ENCODE measurements at regions not wholly inside any gene's neighbourhood (a gene's known extent, or its start where the extent isn't known, plus 50 kb on each side); places are given as distances from the start of the nearest gene placed in this dataset.

DNA sequence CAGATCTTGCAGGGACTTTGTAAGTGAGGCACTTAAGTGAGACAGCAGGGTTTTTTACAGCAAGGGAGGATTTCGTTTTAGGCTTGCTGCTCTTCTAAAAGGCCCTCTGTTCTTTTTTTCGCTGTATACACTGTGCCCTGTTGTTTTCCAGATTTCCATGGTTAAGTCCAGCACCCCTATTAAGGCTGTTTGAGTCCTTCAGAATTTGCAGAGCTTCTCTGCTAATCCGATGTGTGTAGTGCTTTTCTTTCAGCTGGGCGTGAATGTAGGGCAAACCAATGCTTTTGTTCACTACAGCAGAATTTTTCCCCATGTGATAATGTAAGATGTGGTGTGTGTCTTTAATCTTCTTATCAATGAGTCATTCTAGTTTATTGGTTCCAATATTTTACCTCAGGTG is 200.5 kb upstream of the RREB1 start:
- TF ChIP-seq, protein P1, sequence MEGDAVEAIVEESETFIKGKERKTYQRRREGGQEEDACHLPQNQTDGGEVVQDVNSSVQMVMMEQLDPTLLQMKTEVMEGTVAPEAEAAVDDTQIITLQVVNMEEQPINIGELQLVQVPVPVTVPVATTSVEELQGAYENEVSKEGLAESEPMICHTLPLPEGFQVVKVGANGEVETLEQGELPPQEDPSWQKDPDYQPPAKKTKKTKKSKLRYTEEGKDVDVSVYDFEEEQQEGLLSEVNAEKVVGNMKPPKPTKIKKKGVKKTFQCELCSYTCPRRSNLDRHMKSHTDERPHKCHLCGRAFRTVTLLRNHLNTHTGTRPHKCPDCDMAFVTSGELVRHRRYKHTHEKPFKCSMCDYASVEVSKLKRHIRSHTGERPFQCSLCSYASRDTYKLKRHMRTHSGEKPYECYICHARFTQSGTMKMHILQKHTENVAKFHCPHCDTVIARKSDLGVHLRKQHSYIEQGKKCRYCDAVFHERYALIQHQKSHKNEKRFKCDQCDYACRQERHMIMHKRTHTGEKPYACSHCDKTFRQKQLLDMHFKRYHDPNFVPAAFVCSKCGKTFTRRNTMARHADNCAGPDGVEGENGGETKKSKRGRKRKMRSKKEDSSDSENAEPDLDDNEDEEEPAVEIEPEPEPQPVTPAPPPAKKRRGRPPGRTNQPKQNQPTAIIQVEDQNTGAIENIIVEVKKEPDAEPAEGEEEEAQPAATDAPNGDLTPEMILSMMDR (IDR thresholded peaks at IDR 0.05; ENCODE audit: extremely low read depth in 1 of 2, insufficient read depth in 1 of 2, low read depth in 1 of 2, low read length in 2 of 2) = no peak
- no peak for TF ChIP-seq POLR2A (IDR thresholded peaks at IDR 0.05; ENCODE audit: low read depth, low read length)
- TF ChIP-seq, protein P2, sequence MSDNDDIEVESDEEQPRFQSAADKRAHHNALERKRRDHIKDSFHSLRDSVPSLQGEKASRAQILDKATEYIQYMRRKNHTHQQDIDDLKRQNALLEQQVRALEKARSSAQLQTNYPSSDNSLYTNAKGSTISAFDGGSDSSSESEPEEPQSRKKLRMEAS (IDR thresholded peaks at IDR 0.05; ENCODE audit: insufficient read depth, insufficient read length) = no peak
- TF ChIP-seq EZH2 (IDR thresholded peaks at IDR 0.05; ENCODE audit: borderline replicate concordance, low read depth, low read length, severe bottlenecking) = no peak
- no peak for TF ChIP-seq POLR2AphosphoS5 (IDR thresholded peaks at IDR 0.05; ENCODE audit: insufficient read depth, low read depth, low read length)
- TF ChIP-seq FOS (IDR thresholded peaks at IDR 0.05; ENCODE audit: borderline replicate concordance, insufficient read depth, low read length) = no peak
- TF ChIP-seq JUN (IDR thresholded peaks at IDR 0.05; ENCODE audit: borderline replicate concordance, insufficient read depth, insufficient read length, low read depth) = no peak
